ENCODE measurements at regions not wholly inside any gene's neighbourhood (a gene's known extent, or its start where the extent isn't known, plus 50 kb on each side); places are given as distances from the start of the nearest gene placed in this dataset.
A peak's percentile ranks its signal among the peaks of the same experiment; 100 is the strongest.

DNA sequence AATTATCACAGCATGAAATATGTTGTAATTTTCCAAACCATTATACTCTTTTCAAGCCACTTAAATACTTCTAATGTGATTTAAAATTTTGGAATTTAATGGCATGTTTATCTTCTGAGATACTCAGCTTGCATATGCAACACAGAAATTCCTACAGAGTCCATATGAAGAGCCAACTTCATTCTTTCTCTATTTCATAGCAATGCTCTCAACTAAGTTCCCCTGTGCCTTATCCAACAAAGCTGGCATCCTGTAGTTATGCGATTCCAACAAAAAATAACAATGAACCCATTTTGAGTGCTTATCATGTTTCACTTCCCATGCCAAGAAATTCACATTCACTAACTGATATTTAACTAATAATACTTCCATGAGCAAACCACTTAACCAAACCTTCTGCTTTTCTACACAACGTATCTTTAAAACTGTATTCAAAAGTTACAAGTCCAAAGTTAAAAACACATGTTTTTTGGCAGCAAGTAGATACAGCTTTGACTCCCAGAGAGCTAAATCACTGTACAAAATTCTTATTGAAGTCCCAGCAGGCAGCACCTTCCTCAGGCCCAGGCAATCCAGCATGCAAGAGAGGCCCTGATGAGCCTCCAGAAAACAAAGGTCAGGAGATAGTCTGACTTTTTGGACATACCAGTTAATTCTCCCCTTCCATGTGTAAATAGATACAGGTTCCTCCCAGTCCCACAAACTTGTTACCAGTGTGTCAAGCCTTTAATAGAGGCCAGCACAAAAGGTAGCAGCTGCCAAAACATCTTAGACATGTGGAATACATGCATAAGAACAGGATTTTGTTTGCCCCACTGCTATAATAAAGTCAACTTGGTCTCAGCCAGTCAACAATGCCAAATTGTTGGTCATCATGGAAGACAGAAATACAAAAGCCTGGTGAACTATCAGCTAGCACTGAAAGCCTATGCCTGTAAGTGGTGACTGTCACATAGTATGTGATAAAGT, 113.1 kb upstream of the WDR75 start:
- Histone ChIP-seq H3K27me3 (ENCODE audit: low read depth) (no peaks in the 10 kb centered on the region), H3K4me3 (no peak overlapping the region), H3K36me3 (no peaks in the 10 kb centered on the region), H3K27ac (no peak overlapping the region), H3K4me1 (no peaks in the 10 kb centered on the region), H3K9me3 (no peaks in the 10 kb centered on the region)
- TF ChIP-seq, protein P1, sequence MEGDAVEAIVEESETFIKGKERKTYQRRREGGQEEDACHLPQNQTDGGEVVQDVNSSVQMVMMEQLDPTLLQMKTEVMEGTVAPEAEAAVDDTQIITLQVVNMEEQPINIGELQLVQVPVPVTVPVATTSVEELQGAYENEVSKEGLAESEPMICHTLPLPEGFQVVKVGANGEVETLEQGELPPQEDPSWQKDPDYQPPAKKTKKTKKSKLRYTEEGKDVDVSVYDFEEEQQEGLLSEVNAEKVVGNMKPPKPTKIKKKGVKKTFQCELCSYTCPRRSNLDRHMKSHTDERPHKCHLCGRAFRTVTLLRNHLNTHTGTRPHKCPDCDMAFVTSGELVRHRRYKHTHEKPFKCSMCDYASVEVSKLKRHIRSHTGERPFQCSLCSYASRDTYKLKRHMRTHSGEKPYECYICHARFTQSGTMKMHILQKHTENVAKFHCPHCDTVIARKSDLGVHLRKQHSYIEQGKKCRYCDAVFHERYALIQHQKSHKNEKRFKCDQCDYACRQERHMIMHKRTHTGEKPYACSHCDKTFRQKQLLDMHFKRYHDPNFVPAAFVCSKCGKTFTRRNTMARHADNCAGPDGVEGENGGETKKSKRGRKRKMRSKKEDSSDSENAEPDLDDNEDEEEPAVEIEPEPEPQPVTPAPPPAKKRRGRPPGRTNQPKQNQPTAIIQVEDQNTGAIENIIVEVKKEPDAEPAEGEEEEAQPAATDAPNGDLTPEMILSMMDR (IDR thresholded peaks at IDR 0.05), result no peak
- ATAC-seq (no peak), DNase-seq (no peak)
- intact Hi-C loops (cut with DNase I), result no loop called here

DNA sequence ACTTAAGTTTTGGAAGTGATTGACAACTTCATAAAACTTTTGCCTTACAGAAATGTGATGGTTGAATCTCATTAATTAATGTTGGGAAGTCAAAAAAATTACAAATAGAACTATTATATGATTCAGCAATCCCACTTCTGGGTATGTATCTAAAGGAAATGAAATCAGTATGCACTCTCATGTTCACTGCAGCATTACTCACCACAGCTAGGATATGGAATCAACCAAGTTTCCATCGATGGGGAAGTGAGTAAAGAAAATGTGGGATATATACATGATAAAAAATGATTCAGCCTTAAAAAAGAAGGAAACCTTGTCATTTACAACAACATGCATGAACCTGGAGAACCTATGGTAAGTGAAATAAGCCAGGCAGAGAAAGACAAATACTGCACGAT, 112.4 kb upstream of the WDR75 start:
- intact Hi-C loops (cut with DNase I), result no loop called here
- no peak for ATAC-seq
- Histone ChIP-seq H3K4me1 (no peaks in the 10 kb centered on the region), H3K9me3 (no peaks in the 10 kb centered on the region), H3K4me3 (no peak overlapping the region), H3K36me3 (no peaks in the 10 kb centered on the region), H3K27me3 (ENCODE audit: low read depth) (no peaks in the 10 kb centered on the region), H3K27ac (no peak overlapping the region)
- TF ChIP-seq, protein P1 (IDR thresholded peaks at IDR 0.05), result no peak
- no peak for DNase-seq

DNA sequence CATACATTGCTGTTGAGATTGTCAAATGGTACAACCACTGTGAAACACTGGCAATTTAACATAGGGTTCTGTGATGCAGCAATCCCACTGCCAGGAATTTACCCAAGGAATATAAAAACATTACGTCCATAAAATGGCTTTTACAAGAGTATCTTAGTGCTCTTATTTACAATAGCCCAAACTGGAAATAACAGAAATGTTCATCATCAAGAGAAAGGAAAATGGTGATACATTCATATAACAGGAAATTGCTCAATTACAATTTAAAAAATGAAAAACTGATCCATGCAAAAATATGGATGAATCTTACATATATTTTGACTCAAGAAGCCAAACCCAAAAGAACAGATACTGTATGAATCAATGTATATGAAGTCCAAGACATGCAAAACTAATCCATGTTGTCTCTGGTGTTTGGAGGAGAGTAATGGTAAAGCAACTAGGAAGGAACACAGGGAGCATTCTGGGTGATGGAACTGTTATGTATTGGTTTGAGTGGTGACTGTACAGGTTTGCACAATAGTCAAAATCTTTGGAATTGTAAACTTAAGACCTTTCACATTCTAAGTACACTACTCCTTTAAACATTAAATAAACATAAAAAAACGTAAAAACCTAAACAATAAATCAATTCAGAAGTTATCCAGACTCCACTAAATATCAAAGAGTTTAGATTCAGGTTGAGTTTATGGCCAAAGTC, 104.8 kb upstream of the WDR75 start:
- no peak for DNase-seq
- peaks cover 8% of the 10 kb centered on the region for H3K9me3 ChIP-seq
- H3K4me1 ChIP-seq, result no peaks in the 10 kb centered on the region
- no peaks in the 10 kb centered on the region for H3K27me3 ChIP-seq (ENCODE audit: low read depth)
- TF ChIP-seq, protein P1 (IDR thresholded peaks at IDR 0.05), result no peak
- H3K4me3 ChIP-seq, result no peak overlapping the region
- intact Hi-C loops (cut with DNase I), result no loop called here
- no peak for ATAC-seq
- H3K27ac ChIP-seq, result no peak overlapping the region
- H3K36me3 ChIP-seq, result no peaks in the 10 kb centered on the region

DNA sequence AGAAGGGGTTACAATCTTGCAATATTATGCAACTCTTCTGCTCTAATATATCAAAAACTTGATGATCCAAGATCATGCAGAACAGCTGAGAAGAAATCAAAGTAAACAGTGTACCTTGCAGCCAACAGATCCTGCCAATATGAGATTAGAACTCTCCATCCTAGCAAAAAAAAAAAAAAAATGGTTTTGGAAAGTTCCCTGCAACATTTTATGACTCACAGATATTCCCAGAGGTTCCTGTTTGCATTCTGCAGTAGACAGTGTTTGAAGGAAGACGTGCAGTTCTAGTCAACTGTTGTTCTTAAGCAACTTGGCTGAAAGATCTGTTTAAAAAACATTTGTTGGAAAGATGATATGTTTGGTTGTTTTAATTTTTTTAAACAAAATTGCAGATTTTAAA, 103.6 kb upstream of the WDR75 start:
- Histone ChIP-seq H3K4me3 (no peak overlapping the region), H3K36me3 (no peaks in the 10 kb centered on the region), H3K27me3 (ENCODE audit: low read depth) (no peaks in the 10 kb centered on the region), H3K9me3 (peaks cover 8% of the 10 kb centered on the region), H3K27ac (no peak overlapping the region), H3K4me1 (no peaks in the 10 kb centered on the region)
- intact Hi-C loops (cut with DNase I), result no loop called here
- TF ChIP-seq, protein P1 (IDR thresholded peaks at IDR 0.05), result no peak
- no peak for DNase-seq
- peak; percentile 35 to 47 for ATAC-seq

DNA sequence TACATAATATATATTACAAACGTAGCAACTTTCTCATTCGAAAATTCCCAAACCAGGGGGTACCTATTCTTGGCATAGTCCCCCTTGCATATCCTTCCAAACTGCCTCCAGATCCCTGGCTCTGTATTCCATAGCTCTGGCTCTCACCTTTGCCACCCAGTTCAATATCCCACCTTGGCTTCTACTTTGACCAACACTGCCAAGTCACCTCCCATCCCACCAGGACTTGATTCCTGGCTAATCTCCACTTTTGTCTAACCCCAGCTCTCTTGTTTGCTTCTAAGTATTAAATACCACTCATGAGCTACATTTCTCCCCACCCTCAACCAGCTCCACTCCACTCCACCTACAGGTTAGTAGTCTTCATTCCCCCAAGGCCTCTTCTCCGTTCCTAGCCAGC, 103.2 kb upstream of the WDR75 start:
- H3K27me3 ChIP-seq (ENCODE audit: low read depth), result no peaks in the 10 kb centered on the region
- no peaks in the 10 kb centered on the region for H3K4me1 ChIP-seq
- TF ChIP-seq, protein P1 (IDR thresholded peaks at IDR 0.05), result no peak
- no peaks in the 10 kb centered on the region for H3K36me3 ChIP-seq
- peaks cover 8% of the 10 kb centered on the region for H3K9me3 ChIP-seq
- H3K27ac ChIP-seq, result peak overlapping the region; percentile 21
- DNase-seq (no peak), ATAC-seq (no peak)
- no peak overlapping the region for H3K4me3 ChIP-seq
- intact Hi-C loops (cut with DNase I), result no loop called here

Measured in lower lobe of right lung (tissue), 2 donors.